Aorta (tissue), 5 donors: ENCODE measurements at regions not wholly inside any gene's neighbourhood (a gene's known extent, or its start where the extent isn't known, plus 50 kb on each side); places are given as distances from the start of the nearest gene placed in this dataset.

Experiments used
- ATAC-seq: fragments of 200-7000 bp; cut with Tn5 transposase; one replicate; pipeline ENCODE4 v1.9.1; 2022; ENCODE audit warnings: moderate library complexity; ENCODE audit not compliant: low FRiP score
- DNase-seq, 2 donors: peaks; one replicate each; pipeline ENCODE4 v3.0.0-alpha.2; 2020
- H3K27ac ChIP-seq, 2 donors: one replicate each; pipeline ENCODE4 v1.5.1; 2013; ENCODE audit warnings: low read length in 2 of 2, mild to moderate bottlenecking in 2 of 2, moderate library complexity in 2 of 2, control low read depth in 1 of 2, inconsistent platforms in 1 of 2, low read depth in 1 of 2
- H3K27me3 ChIP-seq, 2 donors: one replicate each; pipeline ENCODE4 v1.6.1; 2013; ENCODE audit warnings: control low read depth in 1 of 2, low read length in 1 of 2, mild to moderate bottlenecking in 1 of 2, moderate library complexity in 1 of 2; ENCODE audit not compliant: insufficient read depth in 2 of 2, control insufficient read depth in 1 of 2
- H3K36me3 ChIP-seq, 2 donors: one replicate each; pipeline ENCODE4 v1.6.1; 2013; ENCODE audit warnings: control low read depth in 1 of 2, low read length in 1 of 2, mild to moderate bottlenecking in 1 of 2; ENCODE audit not compliant: insufficient read depth in 2 of 2, control insufficient read depth in 1 of 2
- H3K4me1 ChIP-seq, 2 donors: one replicate each; pipeline ENCODE4 v1.6.1; 2013; ENCODE audit warnings: low read length in 2 of 2, control low read depth in 1 of 2, mild to moderate bottlenecking in 1 of 2, moderate library complexity in 1 of 2; ENCODE audit not compliant: insufficient read depth in 2 of 2, control insufficient read depth in 1 of 2
- H3K4me3 ChIP-seq, 2 donors: one replicate each; pipeline ENCODE4 v1.5.1; 2013; ENCODE audit warnings: low read length in 2 of 2, control low read depth in 1 of 2, mild to moderate bottlenecking in 1 of 2
- H3K9me3 ChIP-seq: one replicate; pipeline ENCODE4 v1.6.1; 2013; ENCODE audit warnings: mild to moderate bottlenecking, low read length; ENCODE audit not compliant: control insufficient read depth
- WGBS, 2 donors: extraction: QIAGEN DNeasy Blood & Tissue Kit; methylation state at CpG; one replicate each; pipeline ENCODE4 v1.1.7; 2013; 5-methylcytosine and 5-hydroxymethylcytosine counted together
- intact Hi-C, 2 donors: fragments of 100-400 bp; cut with DNase I; formaldehyde crosslinking; loops; one replicate each; pipeline versions ENCODE4 v1.14.2 to v1.15.0; 2022
- donor health status: healthy with polysubstance abuse.
- donor health status: Bipolar disorder and iron deficiency.
- donor health status: DM: no; HTN: no; CAD: no.
- donor health status: DM: no; HTN: no; CAD: no.
- donor health status: DM: yes; HTN: yes; CAD: no.

- Histone ChIP-seq H3K27me3 (no peaks in the 10 kb centered on the region), H3K9me3 (peaks cover 18% of the 10 kb centered on the region), H3K4me3 (no peak overlapping the region), H3K36me3 (peaks cover 0 to 6% of the 10 kb centered on the region in 2 donors), H3K4me1 (no peaks in the 10 kb centered on the region), H3K27ac (no peak overlapping the region)
- ATAC-seq: no peak
- 98% methylated on average over 3 of the region's 3 CpGs for WGBS, 2 donors
- DNase-seq: no peak
- intact Hi-C loops: no loop called here
Observed at GRCh38 chr19:27748551-27749152, 1464.3 kb downstream of the UQCRFS1 start.

- 29 to 30% methylated on average over 28 of the region's 28 CpGs for WGBS, 2 donors
- intact Hi-C loops: no loop called here
- DNase-seq: no peak
- peaks cover 0 to 15% of the 10 kb centered on the region in 2 donors for H3K36me3 ChIP-seq
- no peak overlapping the region for H3K4me3 ChIP-seq
- no peaks in the 10 kb centered on the region for H3K27me3 ChIP-seq
- peak; percentile 43 for ATAC-seq
- no peaks in the 10 kb centered on the region for H3K4me1 ChIP-seq
- H3K9me3 ChIP-seq: peaks cover 22% of the 10 kb centered on the region
- no peak overlapping the region for H3K27ac ChIP-seq
Observed at GRCh38 chr19:27746691-27747380, 1466.1 kb downstream of the UQCRFS1 start.

- intact Hi-C loops: no loop called here
- peaks cover 28% of the 10 kb centered on the region for H3K9me3 ChIP-seq
- H3K36me3 ChIP-seq: peaks cover 0 to 17% of the 10 kb centered on the region in 2 donors
- WGBS, 2 donors: 93 to 94% methylated on average over 11 of the region's 11 CpGs
- no peak overlapping the region for H3K27ac ChIP-seq
- no peaks in the 10 kb centered on the region for H3K4me1 ChIP-seq
- no peak for ATAC-seq
- DNase-seq: no peak
- no peaks in the 10 kb centered on the region for H3K27me3 ChIP-seq
- H3K4me3 ChIP-seq: no peak overlapping the region
Observed at GRCh38 chr19:27745978-27746542, 1466.9 kb downstream of the UQCRFS1 start.

GRCh38 chr19:27744926-27745768 is 1467.8 kb downstream of the UQCRFS1 start:
- intact Hi-C loops: no loop called here

GRCh38 chr19:27742041-27742440 is 1470.9 kb downstream of the UQCRFS1 start:
- H3K27me3 ChIP-seq: no peaks in the 10 kb centered on the region

More at GRCh38 chr19:27744926-27745768, 1467.8 kb downstream of the UQCRFS1 start:
- DNase-seq (no peak), ATAC-seq (no peak)
- no peaks in the 10 kb centered on the region for H3K27me3 ChIP-seq
- no peaks in the 10 kb centered on the region for H3K4me1 ChIP-seq
- WGBS, 2 donors: 85 to 89% methylated on average over 10 of the region's 10 CpGs
- peaks cover 0 to 23% of the 10 kb centered on the region in 2 donors for H3K36me3 ChIP-seq
- no peak overlapping the region for H3K27ac ChIP-seq
- no peak overlapping the region for H3K4me3 ChIP-seq
- H3K9me3 ChIP-seq: peaks cover 28% of the 10 kb centered on the region

GRCh38 chr19:27741236-27741635 is 1471.7 kb downstream of the UQCRFS1 start:
- no peaks in the 10 kb centered on the region for H3K4me1 ChIP-seq
- ATAC-seq (no peak), DNase-seq (no peak)
- H3K9me3 ChIP-seq: peaks cover 35% of the 10 kb centered on the region
- WGBS, 2 donors: 92 to 93% methylated on average over 8 of the region's 8 CpGs
- intact Hi-C loops: no loop called here
- H3K36me3 ChIP-seq: peaks cover 5 to 57% of the 10 kb centered on the region in 2 donors
- no peaks in the 10 kb centered on the region for H3K27me3 ChIP-seq
- no peak overlapping the region for H3K4me3 ChIP-seq
- H3K27ac ChIP-seq: no peak overlapping the region

More at GRCh38 chr19:27742041-27742440, 1470.9 kb downstream of the UQCRFS1 start:
- intact Hi-C loops: no loop called here
- H3K36me3 ChIP-seq: peaks cover 4 to 49% of the 10 kb centered on the region in 2 donors
- no peak for DNase-seq
- H3K4me3 ChIP-seq: no peak overlapping the region
- no peak for ATAC-seq
- H3K27ac ChIP-seq: no peak overlapping the region
- peaks cover 41% of the 10 kb centered on the region for H3K9me3 ChIP-seq
- 86 to 92% methylated on average over 3 of the region's 3 CpGs for WGBS, 2 donors
- H3K4me1 ChIP-seq: no peaks in the 10 kb centered on the region

GRCh38 chr19:27740396-27740795 is 1472.6 kb downstream of the UQCRFS1 start:
- H3K4me1 ChIP-seq: no peaks in the 10 kb centered on the region
- H3K27me3 ChIP-seq: no peaks in the 10 kb centered on the region
- ATAC-seq (no peak), DNase-seq (no peak)
- H3K36me3 ChIP-seq: peaks cover 5 to 62% of the 10 kb centered on the region in 2 donors
- WGBS, 2 donors: 86 to 90% methylated on average over 3 of the region's 3 CpGs
- no peak overlapping the region for H3K27ac ChIP-seq
- peaks cover 32% of the 10 kb centered on the region for H3K9me3 ChIP-seq
- no peak overlapping the region for H3K4me3 ChIP-seq
- intact Hi-C loops: no loop called here

GRCh38 chr19:27738569-27739193 is 1474.3 kb downstream of the UQCRFS1 start:
- Histone ChIP-seq H3K36me3 (peaks cover 11 to 69% of the 10 kb centered on the region in 2 donors), H3K27ac (no peak overlapping the region), H3K4me1 (no peaks in the 10 kb centered on the region), H3K4me3 (no peak overlapping the region), H3K9me3 (peaks cover 33% of the 10 kb centered on the region), H3K27me3 (no peaks in the 10 kb centered on the region)
- ATAC-seq (no peak), DNase-seq (no peak)
- WGBS, 2 donors: 88 to 95% methylated on average over 7 of the region's 7 CpGs
- intact Hi-C loops: no loop called here
